ENCODE measurements at regions not wholly inside any gene's neighbourhood (a gene's known extent, or its start where the extent isn't known, plus 50 kb on each side); places are given as distances from the start of the nearest gene placed in this dataset.

- no peak for TF ChIP-seq PBX3 (IDR thresholded peaks at IDR 0.05)
- TF ChIP-seq NRF1 (IDR thresholded peaks at IDR 0.05; ENCODE audit: low read depth, low read length), result no peak
- no peak for TF ChIP-seq POLR2AphosphoS5 (IDR thresholded peaks at IDR 0.05; ENCODE audit: low read depth, low read length)
- no peak for TF ChIP-seq RCOR1 (IDR thresholded peaks at IDR 0.05; ENCODE audit: low read length)
Measured at GRCh38 chr7:94100723-94101345, 96.7 kb upstream of the BET1 start (continued).

- Histone ChIP-seq H3K36me3 (replicated peaks in 1 of 2; ENCODE audit: control insufficient read depth in 1 of 2, insufficient read depth in 2 of 2, low read length in 1 of 2) (no peaks in the 10 kb centered on the region), H3K9me2 (no peaks in the 10 kb centered on the region), H3K9me3 (no peaks in the 10 kb centered on the region), H3K79me2 (ENCODE audit: insufficient read depth) (no peaks in the 10 kb centered on the region), H3K4me3 (ENCODE audit: low read depth in 2 of 2, low read length in 1 of 2) (no peak overlapping the region), H3F3A (replicated peaks; ENCODE audit: insufficient read depth) (no peaks in the 10 kb centered on the region), H2AFZ (ENCODE audit: low read depth) (no peak overlapping the region), H4K20me1 (ENCODE audit: insufficient read depth) (no peaks in the 10 kb centered on the region), H3K4me2 (no peak overlapping the region), H3K4me1 (ENCODE audit: control insufficient read depth in 1 of 2, insufficient read depth in 2 of 2, low read depth in 1 of 2, low read length in 1 of 2) (no peaks in the 10 kb centered on the region; a peak in 1 of 4 replicates), H3K27me3 (ENCODE audit: insufficient read depth) (no peaks in the 10 kb centered on the region), H3K9ac (no peak overlapping the region), H3K27ac (ENCODE audit: low read depth in 2 of 2, low read length in 1 of 2) (no peak overlapping the region)
- no peak for DNase-seq
- WGBS (ENCODE audit: low lambda C conversion rate), result 96% methylated on average over 1 of the region's 1 CpG
- no peak for TF ChIP-seq RCOR1 (IDR thresholded peaks at IDR 0.05; ENCODE audit: low read length)
- no peak for TF ChIP-seq FOSL2 (IDR thresholded peaks at IDR 0.05; ENCODE audit: borderline replicate concordance, low read depth)
- ChIA-PET POLR2A (no interaction called here), CTCF (interaction anchor here (0.7 kb wide), 1 partner anchor 10 kb away, joined by 3 read pairs; no protein-coding TSS in a partner anchor)
Measured at GRCh38 chr7:94104301-94104700, 100.1 kb upstream of the BET1 start.

- H2AFZ ChIP-seq (ENCODE audit: low read depth), result no peak overlapping the region
- no peak for DNase-seq
- H3K9me3 ChIP-seq, result no peaks in the 10 kb centered on the region
- H4K20me1 ChIP-seq (ENCODE audit: insufficient read depth), result no peaks in the 10 kb centered on the region
- H3K4me2 ChIP-seq, result no peak overlapping the region
- TF ChIP-seq GABPA (IDR thresholded peaks at IDR 0.05; ENCODE audit: low read depth) (no peak), RXRA (IDR thresholded peaks at IDR 0.05; ENCODE audit: borderline replicate concordance, low read depth) (no peak), USF2 (IDR thresholded peaks at IDR 0.05; ENCODE audit: borderline replicate concordance, low read depth, low read length) (no peak), MAX (IDR thresholded peaks at IDR 0.05; ENCODE audit: low read depth) (no peak), TEAD4 (IDR thresholded peaks at IDR 0.05; ENCODE audit: borderline replicate concordance, insufficient read depth) (no peak), MXI1 (IDR thresholded peaks at IDR 0.05; ENCODE audit: low read depth, low read length) (no peak), EZH2phosphoT487 (IDR thresholded peaks at IDR 0.05; ENCODE audit: borderline replicate concordance, low read depth) (no peak), FOSL2 (IDR thresholded peaks at IDR 0.05; ENCODE audit: borderline replicate concordance, low read depth) (no peak), EP300 (IDR thresholded peaks at IDR 0.05; ENCODE audit: borderline replicate concordance in 1 of 2, low read depth in 1 of 2, low read length in 1 of 2) (no peak), CTCF (IDR thresholded peaks at IDR 0.05) (no peak), RCOR1 (IDR thresholded peaks at IDR 0.05; ENCODE audit: low read length) (no peak), CHD2 (IDR thresholded peaks at IDR 0.05; ENCODE audit: low read length, partially characterized antibody) (no peak), IRF3 (IDR thresholded peaks at IDR 0.05; ENCODE audit: low read depth, low read length) (no peak), YY1 (IDR thresholded peaks at IDR 0.05; ENCODE audit: low read depth) (no peak)
- CTCF ChIA-PET, result interaction anchor here (1.0 to 1.9 kb wide), 4 partner anchors 11 to 488 kb away, joined by 3 to 6 read pairs (median 3); no protein-coding TSS in a partner anchor
- no peak overlapping the region for H3K27ac ChIP-seq (ENCODE audit: low read depth in 2 of 2, low read length in 1 of 2)
- WGBS (ENCODE audit: low lambda C conversion rate), result 93% methylated on average over 5 of the region's 5 CpGs
- H3K9me2 ChIP-seq, result no peaks in the 10 kb centered on the region
- H3K4me1 ChIP-seq (ENCODE audit: control insufficient read depth in 1 of 2, insufficient read depth in 2 of 2, low read depth in 1 of 2, low read length in 1 of 2), result peaks cover 0 to 4% of the 10 kb centered on the region in 2 experiments; a peak in 2 of 4 replicates
- H3K27me3 ChIP-seq (ENCODE audit: insufficient read depth), result no peaks in the 10 kb centered on the region
- H3K9ac ChIP-seq, result no peak overlapping the region
- H3K4me3 ChIP-seq (ENCODE audit: low read depth in 2 of 2, low read length in 1 of 2), result no peak overlapping the region
- POLR2A ChIA-PET, result no interaction called here
- H3K36me3 ChIP-seq (replicated peaks in 1 of 2; ENCODE audit: control insufficient read depth in 1 of 2, insufficient read depth in 2 of 2, low read length in 1 of 2), result no peaks in the 10 kb centered on the region
- H3K79me2 ChIP-seq (ENCODE audit: insufficient read depth), result no peaks in the 10 kb centered on the region
- H3F3A ChIP-seq (replicated peaks; ENCODE audit: insufficient read depth), result no peaks in the 10 kb centered on the region
Measured at GRCh38 chr7:94109556-94109955, 105.4 kb upstream of the BET1 start.

Measured in SK-N-SH (cell line).